H1 (cell line): ENCODE measurements at regions not wholly inside any gene's neighbourhood (a gene's known extent, or its start where the extent isn't known, plus 50 kb on each side); places are given as distances from the start of the nearest gene placed in this dataset.

Experiments
- CTCF ChIA-PET: fragments of 300-600 bp; sonication (Branson Sonifier 250); formaldehyde crosslinking; loops from one replicate; lab custom pipeline; 2021; ENCODE audit not compliant: partially characterized antibody; lab: Charles Lee
- POLR2A ChIA-PET: fragments of 300-600 bp; sonication (Branson Sonifier 250); formaldehyde crosslinking; loops from one replicate; lab custom pipeline; 2021; ENCODE audit warnings: inconsistent platforms; ENCODE audit not compliant: partially characterized antibody; lab: Charles Lee
- DNase-seq, 2 experiments: peaks; one replicate each; pipeline versions ENCODE4 v3.0.0 to v3.0.0-alpha.2; 2010 to 2022; ENCODE audit warnings: low spot score in 2 of 2, low read depth in 1 of 2, mixed read lengths in 1 of 2
- FAIRE-seq: peaks from 2 replicates; lab custom pipeline; 2011; peaks lifted over from hg19 to GRCh38; lab: Jason Lieb, UNC
- H2AFZ ChIP-seq: 2 replicates; pipeline ENCODE4 v1.8.1; 2012; ENCODE audit warnings: low read length, inconsistent platforms
- H2AK5ac ChIP-seq: 2 replicates; pipeline ENCODE4 v1.6.1; 2013; ENCODE audit warnings: low read depth, low read length
- H2BK120ac ChIP-seq: replicated peaks from 2 replicates; pipeline ENCODE3; 2013; ENCODE audit warnings: low read depth, low read length, inconsistent platforms
- H2BK12ac ChIP-seq: 2 replicates; pipeline ENCODE4 v1.6.1; 2013; ENCODE audit warnings: low read depth, low read length
- H2BK15ac ChIP-seq: 2 replicates; pipeline ENCODE4 v1.6.1; 2013; ENCODE audit warnings: low read length
- H2BK20ac ChIP-seq: 2 replicates; pipeline ENCODE4 v1.6.1; 2013; ENCODE audit warnings: low read length
- H2BK5ac ChIP-seq: 2 replicates; pipeline ENCODE4 v1.6.1; 2013; ENCODE audit warnings: low read depth, low read length
- H3K14ac ChIP-seq: 2 replicates; pipeline ENCODE4 v1.6.1; 2013; ENCODE audit warnings: inconsistent platforms; ENCODE audit not compliant: insufficient read length
- H3K18ac ChIP-seq: 2 replicates; pipeline ENCODE4 v1.6.1; 2013; ENCODE audit warnings: low read length; ENCODE audit errors: extremely low read depth
- H3K23ac ChIP-seq: 2 replicates; pipeline ENCODE4 v1.6.1; 2013; ENCODE audit warnings: inconsistent platforms; ENCODE audit not compliant: insufficient read length
- H3K23me2 ChIP-seq: 2 replicates; pipeline ENCODE4 v1.6.1; 2013; ENCODE audit warnings: low read depth, low read length
- H3K27ac ChIP-seq: 2 replicates; pipeline ENCODE4 v1.6.1; 2011; ENCODE audit warnings: low read depth, low read length, inconsistent platforms
- H3K27me3 ChIP-seq, 4 experiments: replicated peaks in 1 of 4; 1 replicate in 1 of 4; 2 replicates in 3 of 4; pipeline versions ENCODE4 v1.6.1 to v1.8.1; 2011 to 2013; ENCODE audit warnings: low read length in 3 of 4, mild to moderate bottlenecking in 3 of 4, inconsistent platforms in 2 of 4, mixed read lengths in 2 of 4, moderate library complexity in 1 of 4; ENCODE audit not compliant: control insufficient read depth in 3 of 4, insufficient read depth in 3 of 4; ENCODE audit errors: extremely low read depth in 1 of 4
- H3K36me3 ChIP-seq, 4 experiments: 2 replicates each; pipeline versions ENCODE4 v1.6.1 to v1.8.1; 2011 to 2013; ENCODE audit warnings: mild to moderate bottlenecking in 4 of 4, low read length in 3 of 4, moderate library complexity in 2 of 4, control low read depth in 1 of 4, inconsistent platforms in 1 of 4; ENCODE audit not compliant: insufficient read depth in 4 of 4, control insufficient read depth in 2 of 4
- H3K4ac ChIP-seq: replicated peaks from 2 replicates; pipeline ENCODE3; 2013; ENCODE audit warnings: low read length, low read depth, mixed read lengths, inconsistent platforms; ENCODE audit not compliant: insufficient read length
- H3K4me1 ChIP-seq, 4 experiments: replicated peaks in 1 of 4; 1 replicate in 1 of 4; 2 replicates in 3 of 4; pipeline versions ENCODE4 v1.6.1 to v1.8.1; 2011 to 2013; ENCODE audit warnings: low read length in 3 of 4, inconsistent platforms in 2 of 4, mixed read lengths in 1 of 4; ENCODE audit not compliant: insufficient read depth in 4 of 4, control insufficient read depth in 3 of 4
- H3K4me2 ChIP-seq, 2 experiments: 2 replicates each; pipeline versions ENCODE4 v1.6.1 to v1.8.1; 2011 to 2013; ENCODE audit warnings: low read depth in 2 of 2, low read length in 2 of 2, control low read depth in 1 of 2, inconsistent platforms in 1 of 2, mild to moderate bottlenecking in 1 of 2; ENCODE audit not compliant: insufficient read depth in 1 of 2
- H3K4me3 ChIP-seq, 4 experiments: fragments of 200-600, 300-600 bp in 1 of 4; sonication (generic), shearing (Covaris generic), sonication (Bioruptor Twin) in 1 of 4; 2 replicates each; pipeline versions ENCODE4 v1.5.1 to v1.8.1; 2011 to 2016; ENCODE audit warnings: low read length in 4 of 4, low read depth in 3 of 4, control low read depth in 2 of 4, inconsistent platforms in 2 of 4, mild to moderate bottlenecking in 2 of 4, mixed read lengths in 1 of 4, moderate library complexity in 1 of 4; ENCODE audit not compliant: insufficient read depth in 2 of 4; ENCODE audit errors: extremely low read depth in 1 of 4
- H3K56ac ChIP-seq: replicated peaks from 2 replicates; pipeline ENCODE3; 2013; ENCODE audit warnings: low read depth, mild to moderate bottlenecking, mixed read lengths, low read length, inconsistent platforms; ENCODE audit not compliant: insufficient read length
- H3K79me1 ChIP-seq: 2 replicates; pipeline ENCODE4 v1.6.1; 2013; ENCODE audit warnings: low read depth, low read length, control low read depth
- H3K79me2 ChIP-seq, 2 experiments: 2 replicates each; pipeline versions ENCODE4 v1.6.1 to v1.8.1; 2012 to 2013; ENCODE audit warnings: low read length in 2 of 2, mild to moderate bottlenecking in 2 of 2, inconsistent platforms in 1 of 2; ENCODE audit not compliant: insufficient read depth in 2 of 2, control insufficient read depth in 1 of 2
- H3K9ac ChIP-seq, 4 experiments: replicated peaks in 1 of 4; 1 replicate in 1 of 4; 2 replicates in 3 of 4; pipeline versions ENCODE4 v1.6.1 to v1.8.1; 2011 to 2013; ENCODE audit warnings: low read depth in 3 of 4, low read length in 3 of 4, control low read depth in 2 of 4, mild to moderate bottlenecking in 2 of 4, moderate library complexity in 2 of 4, inconsistent platforms in 1 of 4; ENCODE audit errors: extremely low read depth in 1 of 4
- H3K9me3 ChIP-seq, 2 experiments: 2 replicates each; pipeline versions ENCODE4 v1.6.1 to v1.8.1; 2012 to 2013; ENCODE audit warnings: mild to moderate bottlenecking in 2 of 2, moderate library complexity in 2 of 2, control low read depth in 1 of 2, inconsistent platforms in 1 of 2, low read depth in 1 of 2, low read length in 1 of 2, mixed read lengths in 1 of 2; ENCODE audit not compliant: insufficient read depth in 2 of 2
- H4K20me1 ChIP-seq, 2 experiments: replicated peaks in 1 of 2; 2 replicates each; pipeline versions ENCODE3 to v1.8.1; 2011 to 2013; ENCODE audit warnings: inconsistent platforms in 2 of 2, low read length in 2 of 2, mild to moderate bottlenecking in 1 of 2; ENCODE audit not compliant: insufficient read depth in 2 of 2, control insufficient read depth in 1 of 2
- H4K5ac ChIP-seq: 2 replicates; pipeline ENCODE4 v1.6.1; 2013; ENCODE audit warnings: low read length, low read depth, mixed read lengths, inconsistent platforms; ENCODE audit not compliant: insufficient read length
- H4K8ac ChIP-seq: 2 replicates; pipeline ENCODE4 v1.8.0; 2013; ENCODE audit warnings: mild to moderate bottlenecking, moderate library complexity, low read length, inconsistent platforms; ENCODE audit not compliant: insufficient read depth; ENCODE audit errors: extremely low read depth
- H4K91ac ChIP-seq: replicated peaks from 2 replicates; pipeline ENCODE3; 2013; ENCODE audit warnings: low read length, mixed read lengths, inconsistent platforms; ENCODE audit not compliant: insufficient read length
- BCL11A ChIP-seq, 2 experiments: IDR thresholded peaks; one replicate each; pipeline ENCODE4 v1.6.1; 2011; ENCODE audit warnings: low read depth in 2 of 2, low read length in 2 of 2, mild to moderate bottlenecking in 2 of 2
- CBX5 ChIP-seq: fragments of 300-800, 300-1000 bp; sonication (generic); IDR thresholded peaks from 2 replicates; pipeline ENCODE4 v1.7.1; 2016; ENCODE audit warnings: antibody characterized with exemption, low read length, low read depth
- CBX8 ChIP-seq: fragments of 300-800, 300-1000 bp; sonication (generic); IDR thresholded peaks from 2 replicates; pipeline ENCODE4 v1.7.1; 2016; ENCODE audit warnings: low read depth, low read length, borderline replicate concordance
- EZH2 ChIP-seq: fragments of 200-600 bp; sonication (generic); IDR thresholded peaks from 2 replicates; pipeline ENCODE4 v1.7.1; 2012; ENCODE audit warnings: low read depth, mild to moderate bottlenecking, moderate library complexity, low read length, inconsistent platforms; ENCODE audit not compliant: severe bottlenecking
- POU5F1 ChIP-seq: IDR thresholded peaks from 2 replicates; pipeline ENCODE4 v1.6.1; 2011; ENCODE audit warnings: low read depth, mild to moderate bottlenecking, low read length, moderate library complexity
- RFX5 ChIP-seq: IDR thresholded peaks from 2 replicates; pipeline ENCODE4 v1.6.1; 2011; ENCODE audit warnings: low read depth, low read length, improper control_type of control experiment, borderline replicate concordance
- SIN3A ChIP-seq, 2 experiments: IDR thresholded peaks in 1 of 2; conservative IDR thresholded peaks in 1 of 2; 2 replicates each; pipeline ENCODE4 v1.6.1; 2011 to 2012; ENCODE audit warnings: low read length in 2 of 2, improper control_type of control experiment in 1 of 2, low read depth in 1 of 2, mild to moderate bottlenecking in 1 of 2
- TBP ChIP-seq: IDR thresholded peaks from 2 replicates; pipeline ENCODE4 v1.6.1; 2011; ENCODE audit warnings: low read depth, low read length, improper control_type of control experiment
- WGBS, 2 experiments: shearing (Covaris generic) in 1 of 2; methylation state at CpG; one replicate each; pipeline versions ENCODE4 v1.1.6 to v1.1.7; 2013 to 2015; ENCODE audit warnings: low lambda C conversion rate in 2 of 2, mixed read lengths in 2 of 2, inconsistent platforms in 1 of 2, low coverage in 1 of 2, missing lambda C conversion rate in 1 of 2; ENCODE audit not compliant: insufficient replicate concordance in 2 of 2, insufficient coverage in 1 of 2, insufficient read length in 1 of 2; ENCODE audit errors: extremely low coverage in 1 of 2, missing lambda C conversion rate in 1 of 2; 5-methylcytosine and 5-hydroxymethylcytosine counted together
- TF ChIP-seq, protein P1 (sequence below): IDR thresholded peaks from 2 replicates; pipeline ENCODE4 v1.6.1; 2011; ENCODE audit warnings: low read depth, mild to moderate bottlenecking, low read length; ENCODE audit not compliant: insufficient read depth
- TF ChIP-seq, protein P2 (sequence below): IDR thresholded peaks from 2 replicates; pipeline ENCODE4 v1.6.1; 2012; ENCODE audit warnings: inconsistent platforms
- TF ChIP-seq, protein P3 (sequence below): IDR thresholded peaks from 2 replicates; pipeline ENCODE4 v1.6.1; 2012; ENCODE audit warnings: inconsistent platforms

DNA sequence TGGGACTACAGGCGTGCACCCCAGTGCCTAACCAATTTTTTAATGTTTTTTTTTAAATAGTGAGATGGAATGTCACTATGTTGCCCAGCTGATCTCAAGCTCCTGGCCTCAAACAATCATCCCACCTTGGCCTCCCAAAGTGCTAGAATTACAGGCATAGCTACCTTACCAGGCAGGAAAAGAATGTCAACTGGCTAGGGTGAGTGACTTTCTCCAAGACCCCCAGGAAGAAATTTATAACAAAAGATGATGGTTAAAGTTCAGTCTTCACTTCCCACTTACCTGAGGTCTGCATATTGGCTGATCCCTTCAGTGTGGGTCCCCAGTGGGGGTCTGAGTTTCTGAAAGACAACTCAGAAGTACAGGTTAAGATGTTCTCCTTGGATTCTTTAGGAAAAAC lies 893.0 kb downstream of the UQCRFS1 start:
- Histone ChIP-seq H2BK20ac (no peak overlapping the region), H3K4me1 (peaks cover 0 to 6% (median 5%) of the 10 kb centered on the region in 4 experiments; a peak in 3 of 7 replicates), H4K8ac (no peak overlapping the region), H3K4me3 (no peak overlapping the region), H3K36me3 (no peaks in the 10 kb centered on the region), H3K27me3 (0 out of 7 replicates have a peak, but pooled peaks cover 0 to 2% (median 0%) of the 10 kb centered on the region in 4 experiments), H4K20me1 (no peaks in the 10 kb centered on the region), H3K4me2 (no peak overlapping the region), H3K23ac (no peak overlapping the region), H3K9me3 (no peaks in the 10 kb centered on the region), H3K23me2 (no peaks in the 10 kb centered on the region), H4K5ac (no peak overlapping the region), H3K14ac (no peak overlapping the region), H4K91ac (no peak overlapping the region), H3K4ac (no peak overlapping the region), H2AK5ac (no peak overlapping the region), H3K79me2 (no peaks in the 10 kb centered on the region), H3K18ac (no peak overlapping the region), H2BK120ac (no peak overlapping the region), H3K79me1 (no peaks in the 10 kb centered on the region), H3K9ac (no peak overlapping the region), H3K27ac (no peak overlapping the region), H3K56ac (no peak overlapping the region), H2BK5ac (no peak overlapping the region), H2BK12ac (no peak overlapping the region), H2BK15ac (no peak overlapping the region), H2AFZ (no peak overlapping the region)
- no peak for FAIRE-seq
- TF ChIP-seq TBP (no peak), RFX5 (no peak), EZH2 (no peak), SIN3A (conservative IDR thresholded peaks at IDR 0.05 in 1 of 2, IDR thresholded peaks at IDR 0.05 in 1 of 2; ENCODE audit: low read depth in 1 of 2, low read length in 2 of 2) (no peak), CBX5 (no peak), POU5F1 (no peak), BCL11A (IDR thresholded peaks at IDR 0.05; ENCODE audit: low read depth in 2 of 2, low read length in 2 of 2) (no peak), CBX8 (no peak)
- TF ChIP-seq, protein P1, sequence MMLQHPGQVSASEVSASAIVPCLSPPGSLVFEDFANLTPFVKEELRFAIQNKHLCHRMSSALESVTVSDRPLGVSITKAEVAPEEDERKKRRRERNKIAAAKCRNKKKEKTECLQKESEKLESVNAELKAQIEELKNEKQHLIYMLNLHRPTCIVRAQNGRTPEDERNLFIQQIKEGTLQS, result no peak
- TF ChIP-seq, protein P2, sequence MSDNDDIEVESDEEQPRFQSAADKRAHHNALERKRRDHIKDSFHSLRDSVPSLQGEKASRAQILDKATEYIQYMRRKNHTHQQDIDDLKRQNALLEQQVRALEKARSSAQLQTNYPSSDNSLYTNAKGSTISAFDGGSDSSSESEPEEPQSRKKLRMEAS, result no peak
- TF ChIP-seq, protein P3, sequence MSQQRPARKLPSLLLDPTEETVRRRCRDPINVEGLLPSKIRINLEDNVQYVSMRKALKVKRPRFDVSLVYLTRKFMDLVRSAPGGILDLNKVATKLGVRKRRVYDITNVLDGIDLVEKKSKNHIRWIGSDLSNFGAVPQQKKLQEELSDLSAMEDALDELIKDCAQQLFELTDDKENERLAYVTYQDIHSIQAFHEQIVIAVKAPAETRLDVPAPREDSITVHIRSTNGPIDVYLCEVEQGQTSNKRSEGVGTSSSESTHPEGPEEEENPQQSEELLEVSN, result no peak
- CTCF ChIA-PET, result interaction anchor here (0.7 to 20.3 kb wide), 12 partner anchors 10 to 353 kb away, joined by 3 to 289 read pairs (median 4); no protein-coding TSS in a partner anchor
- 82% methylated on average over 1 of the region's 1 CpG; no CpG with 5 or more reads in 1 of the 2 experiments for WGBS, 2 experiments
- POLR2A ChIA-PET, result interaction anchor here (1.4 kb wide), 1 partner anchor 11 kb away, joined by 3 read pairs; no protein-coding TSS in a partner anchor
- DNase-seq, result no peak
